Stomach (tissue), 8 donors: ENCODE measurements at regions not wholly inside any gene's neighbourhood (a gene's known extent, or its start where the extent isn't known, plus 50 kb on each side); places are given as distances from the start of the nearest gene placed in this dataset.
"Not testable (repeated sequence)": the region's sequence is repeated elsewhere in the genome, so short reads cannot be mapped to it uniquely, and the experiment has no call there.

Experiments
- DNase-seq, 2 donors: peaks; one replicate each; pipeline versions ENCODE4 v3.0.0 to v3.0.0-alpha.2; 2013 to 2019
- H3K27ac ChIP-seq, 5 donors: fragments of 200-600 bp in 4 of 5; sonication (generic) in 4 of 5; one replicate each; pipeline ENCODE4 v1.5.1; 2013 to 2019; ENCODE audit warnings: mild to moderate bottlenecking in 1 of 5, moderate library complexity in 1 of 5
- H3K27me3 ChIP-seq, 3 donors: fragments of 200-600 bp; sonication (generic); one replicate each; pipeline ENCODE4 v1.5.1; 2017 to 2019; ENCODE audit warnings: mixed run types in 1 of 3
- H3K36me3 ChIP-seq, 4 donors: fragments of 200-600 bp; sonication (generic); 1 replicate in 3 of 4; 2 replicates in 1 of 4; pipeline ENCODE4 v1.5.1; 2016 to 2019
- H3K4me1 ChIP-seq, 4 donors: fragments of 200-600 bp; sonication (generic); one replicate each; pipeline ENCODE4 v1.5.1; 2016 to 2019
- H3K4me3 ChIP-seq, 4 donors: fragments of 200-600 bp; sonication (generic) in 3 of 4; one replicate each; pipeline ENCODE4 v1.5.1; 2016 to 2019; ENCODE audit warnings: mild to moderate bottlenecking in 1 of 4
- H3K9me3 ChIP-seq, 4 donors: fragments of 200-600 bp; sonication (generic); one replicate each; pipeline ENCODE4 v1.5.1; 2016 to 2019
- EP300 ChIP-seq: sonication (generic); formaldehyde crosslinking; IDR thresholded peaks from one replicate; pipeline ENCODE4 v1.6.1; 2017; ENCODE audit warnings: antibody characterized with exemption
- POLR2A ChIP-seq, 4 donors: fragments of 450-650 bp; IDR thresholded peaks; one replicate each; pipeline ENCODE4 v1.6.1; 2016; ENCODE audit warnings: antibody characterized with exemption in 4 of 4, control low read depth in 2 of 4, mild to moderate bottlenecking in 1 of 4, moderate library complexity in 1 of 4
- POLR2AphosphoS5 ChIP-seq, 3 donors: sonication (generic); formaldehyde crosslinking; IDR thresholded peaks; one replicate each; pipeline ENCODE4 v1.6.1; 2016; ENCODE audit warnings: antibody characterized with exemption in 3 of 3
- WGBS, 5 donors: extraction: QIAGEN DNeasy Blood & Tissue Kit in 3 of 5; methylation state at CpG; one replicate each; pipeline versions ENCODE4 v1.1.5 to v1.1.7; 2013 to 2018; 5-methylcytosine and 5-hydroxymethylcytosine counted together
- intact Hi-C: fragments of 100-400 bp; cut with DNase I; formaldehyde crosslinking; loops from one replicate; pipeline ENCODE4 v1.15.1; 2023; ENCODE audit warnings: low total_unique reads
- TF ChIP-seq, protein P1 (sequence below), 7 experiments: fragments of 450-650 bp in 4 of 7; fragments of 200-600 bp in 3 of 7; sonication (generic) in 3 of 7; IDR thresholded peaks; one replicate each; pipeline ENCODE4 v1.5.1; 2016 to 2019; ENCODE audit warnings: antibody characterized with exemption in 7 of 7, control low read depth in 2 of 7, mild to moderate bottlenecking in 1 of 7
- donor health status: healthy with polysubstance abuse.
- donor health status: Bipolar disorder and iron deficiency.
- donor health status: healthy.

GRCh38 chr5:3155046-3155445 is 403.6 kb upstream of the IRX2 start:
- no peak for TF ChIP-seq EP300
- TF ChIP-seq POLR2AphosphoS5 (IDR thresholded peaks at IDR 0.05), result no peak
- TF ChIP-seq, protein P1, sequence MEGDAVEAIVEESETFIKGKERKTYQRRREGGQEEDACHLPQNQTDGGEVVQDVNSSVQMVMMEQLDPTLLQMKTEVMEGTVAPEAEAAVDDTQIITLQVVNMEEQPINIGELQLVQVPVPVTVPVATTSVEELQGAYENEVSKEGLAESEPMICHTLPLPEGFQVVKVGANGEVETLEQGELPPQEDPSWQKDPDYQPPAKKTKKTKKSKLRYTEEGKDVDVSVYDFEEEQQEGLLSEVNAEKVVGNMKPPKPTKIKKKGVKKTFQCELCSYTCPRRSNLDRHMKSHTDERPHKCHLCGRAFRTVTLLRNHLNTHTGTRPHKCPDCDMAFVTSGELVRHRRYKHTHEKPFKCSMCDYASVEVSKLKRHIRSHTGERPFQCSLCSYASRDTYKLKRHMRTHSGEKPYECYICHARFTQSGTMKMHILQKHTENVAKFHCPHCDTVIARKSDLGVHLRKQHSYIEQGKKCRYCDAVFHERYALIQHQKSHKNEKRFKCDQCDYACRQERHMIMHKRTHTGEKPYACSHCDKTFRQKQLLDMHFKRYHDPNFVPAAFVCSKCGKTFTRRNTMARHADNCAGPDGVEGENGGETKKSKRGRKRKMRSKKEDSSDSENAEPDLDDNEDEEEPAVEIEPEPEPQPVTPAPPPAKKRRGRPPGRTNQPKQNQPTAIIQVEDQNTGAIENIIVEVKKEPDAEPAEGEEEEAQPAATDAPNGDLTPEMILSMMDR (IDR thresholded peaks at IDR 0.05), result no peak
- no peak for TF ChIP-seq POLR2A (IDR thresholded peaks at IDR 0.05)
- no peaks in the 10 kb centered on the region for H3K36me3 ChIP-seq
- peaks cover 0 to 15% (median 6%) of the 10 kb centered on the region in 4 donors for H3K9me3 ChIP-seq
- no peak overlapping the region for H3K4me3 ChIP-seq
- H3K27ac ChIP-seq, result no peak overlapping the region
- no peak for DNase-seq
- intact Hi-C loops, result no loop called here
- H3K27me3 ChIP-seq, result peaks cover 0 to 4% (median 0%) of the 10 kb centered on the region in 3 donors
- H3K4me1 ChIP-seq, result no peaks in the 10 kb centered on the region
- 54 to 67% (median 54%) methylated on average over 10 of the region's 10 CpGs for WGBS, 5 donors

- peaks cover 0 to 4% (median 0%) of the 10 kb centered on the region in 3 donors for H3K27me3 ChIP-seq
- no peak overlapping the region for H3K27ac ChIP-seq
- TF ChIP-seq, protein P1 (IDR thresholded peaks at IDR 0.05), result no peak
- TF ChIP-seq POLR2AphosphoS5 (IDR thresholded peaks at IDR 0.05) (no peak), EP300 (no peak), POLR2A (IDR thresholded peaks at IDR 0.05) (no peak)
- intact Hi-C loops, result no loop called here
- H3K9me3 ChIP-seq, result peaks cover 0 to 15% (median 7%) of the 10 kb centered on the region in 4 donors
- H3K36me3 ChIP-seq, result no peaks in the 10 kb centered on the region
- no peaks in the 10 kb centered on the region for H3K4me1 ChIP-seq
- DNase-seq, result no peak
- 30 to 50% (median 40%) methylated on average over 4 of the region's 4 CpGs for WGBS, 5 donors
- H3K4me3 ChIP-seq, result no peak overlapping the region
Measured at GRCh38 chr5:3153906-3154305, 402.4 kb upstream of the IRX2 start.

- no peaks in the 10 kb centered on the region for H3K4me1 ChIP-seq
- WGBS, 5 donors, result 29 to 47% (median 40%) methylated on average over 10 of the region's 10 CpGs
- peaks cover 0 to 4% (median 0%) of the 10 kb centered on the region in 3 donors for H3K27me3 ChIP-seq
- no peak overlapping the region for H3K4me3 ChIP-seq
- H3K27ac ChIP-seq, result no peak overlapping the region
- no peak for TF ChIP-seq POLR2AphosphoS5 (IDR thresholded peaks at IDR 0.05)
- TF ChIP-seq, protein P1 (IDR thresholded peaks at IDR 0.05), result no peak
- no peak for TF ChIP-seq EP300
- TF ChIP-seq POLR2A (IDR thresholded peaks at IDR 0.05), result no peak
- intact Hi-C loops, result no loop called here
- peak in 1 of 2 donors; percentile 38 for DNase-seq
- no peaks in the 10 kb centered on the region for H3K36me3 ChIP-seq
- H3K9me3 ChIP-seq, result peaks cover 0 to 15% (median 7%) of the 10 kb centered on the region in 4 donors
Measured at GRCh38 chr5:3153226-3153858, 401.9 kb upstream of the IRX2 start.

GRCh38 chr5:3149899-3150298 is 398.4 kb upstream of the IRX2 start:
- peaks cover 0 to 15% (median 7%) of the 10 kb centered on the region in 4 donors for H3K9me3 ChIP-seq
- no peak for DNase-seq
- peaks cover 0 to 4% (median 0%) of the 10 kb centered on the region in 3 donors for H3K27me3 ChIP-seq
- H3K36me3 ChIP-seq, result no peaks in the 10 kb centered on the region
- 78 to 85% (median 80%) methylated on average over 9 of the region's 9 CpGs for WGBS, 5 donors
- no peak overlapping the region for H3K27ac ChIP-seq
- no peaks in the 10 kb centered on the region for H3K4me1 ChIP-seq
- intact Hi-C loops, result no loop called here
- TF ChIP-seq, protein P1 (IDR thresholded peaks at IDR 0.05), result no peak
- TF ChIP-seq POLR2AphosphoS5 (IDR thresholded peaks at IDR 0.05) (no peak), POLR2A (IDR thresholded peaks at IDR 0.05) (no peak), EP300 (no peak)
- H3K4me3 ChIP-seq, result no peak overlapping the region

DNA sequence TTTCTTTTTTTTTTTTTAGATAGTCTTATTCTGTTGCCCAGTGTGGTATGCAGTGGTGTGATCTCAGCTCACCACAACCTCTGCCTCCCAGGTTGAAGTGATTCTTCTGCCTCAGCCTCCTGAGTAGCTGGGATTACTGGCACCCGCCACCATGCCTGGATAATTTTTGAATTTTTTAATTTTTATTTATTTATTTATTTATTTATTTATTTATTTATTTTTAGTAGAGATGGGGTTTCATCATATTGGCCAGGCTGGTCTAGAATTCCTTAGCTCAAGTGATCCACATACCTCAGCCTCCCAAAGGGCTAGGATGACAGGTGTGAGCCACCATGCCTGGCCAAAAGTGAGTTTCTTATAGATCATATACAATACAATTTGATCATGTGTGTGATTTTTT is 395.9 kb upstream of the IRX2 start:
- WGBS, 5 donors, result 89 to 96% (median 93%) methylated on average over 1 of the region's 1 CpG
- intact Hi-C loops, result not testable (repeated sequence)

More for the DNA sequence above, 395.9 kb upstream of the IRX2 start:
- H3K36me3 ChIP-seq, H3K4me1 ChIP-seq, H3K27me3 ChIP-seq, DNase-seq, H3K4me3 ChIP-seq, H3K27ac ChIP-seq: not testable (repeated sequence)
- peaks cover 0 to 15% (median 7%) of the 10 kb centered on the region in 4 donors for H3K9me3 ChIP-seq
